Naive thymus-derived CD8-positive, alpha-beta T cell (primary cell): ENCODE measurements at regions not wholly inside any gene's neighbourhood (a gene's known extent, or its start where the extent isn't known, plus 50 kb on each side); places are given as distances from the start of the nearest gene placed in this dataset.

Experiments used
- ATAC-seq, 2 donors: fragments of 150-1000 bp; cut with Tn5 transposase in 1 of 2; sonication (Bioruptor Pico), chemical (Tn5 transposase) in 1 of 2; 1 replicate in 1 of 2; 2 replicates in 1 of 2; pipeline ENCODE4 v1.10.0; 2021; ENCODE audit warnings: mild to moderate bottlenecking in 2 of 2, moderate library complexity in 2 of 2
- POLR2A ChIA-PET: fragments of 350-600 bp; sonication (Branson Sonifier 250); formaldehyde crosslinking; loops from one replicate; lab custom pipeline; 2021; ENCODE audit warnings: antibody characterized with exemption; lab: Charles Lee
- DNase-seq, 10 donors: peaks; one replicate each; pipeline versions ENCODE4 v3.0.0 to v3.0.0-alpha.2; 2020 to 2022
- H3K27ac Mint-ChIP-seq, 10 donors: one replicate each; pipeline ENCODE4 v1.8.0; 2020 to 2022; ENCODE audit warnings: mild to moderate bottlenecking in 10 of 10, mixed read lengths in 10 of 10, moderate library complexity in 4 of 10, inconsistent platforms in 1 of 10
- H3K27me3 Mint-ChIP-seq, 5 donors: one replicate each; pipeline ENCODE4 v1.8.0; 2021 to 2022; ENCODE audit warnings: mixed read lengths in 5 of 5
- H3K36me3 Mint-ChIP-seq, 3 donors: one replicate each; pipeline ENCODE4 v1.8.0; 2020 to 2022; ENCODE audit warnings: mixed read lengths in 3 of 3, mild to moderate bottlenecking in 2 of 3, inconsistent platforms in 1 of 3
- H3K4me1 Mint-ChIP-seq, 4 donors: one replicate each; pipeline ENCODE4 v1.8.0; 2021 to 2022; ENCODE audit warnings: mixed read lengths in 4 of 4
- H3K4me3 Mint-ChIP-seq, 10 donors: one replicate each; pipeline ENCODE4 v1.8.0; 2020 to 2022; ENCODE audit warnings: mild to moderate bottlenecking in 10 of 10, mixed read lengths in 10 of 10, moderate library complexity in 6 of 10, inconsistent platforms in 1 of 10
- H3K9me3 Mint-ChIP-seq, 9 donors: one replicate each; pipeline ENCODE4 v1.8.0; 2020 to 2022; ENCODE audit warnings: mixed read lengths in 9 of 9, mild to moderate bottlenecking in 3 of 9, inconsistent platforms in 1 of 9, moderate library complexity in 1 of 9

GRCh38 chr18:78642296-78642951 lies 337.2 kb upstream of the SALL3 start:
- peaks cover 8 to 16% (median 10%) of the 10 kb centered on the region in 4 donors for H3K4me1 Mint-ChIP-seq
- ATAC-seq (peak; percentile 58 to 60), DNase-seq (no peak)
- H3K27ac Mint-ChIP-seq = peak overlapping the region in 8 of 10 donors; percentile 35 to 88 (median 68)
- H3K36me3 Mint-ChIP-seq = no peaks in the 10 kb centered on the region
- peaks cover 0 to 12% (median 0%) of the 10 kb centered on the region in 5 donors for H3K27me3 Mint-ChIP-seq
- H3K4me3 Mint-ChIP-seq = peak overlapping the region in 3 of 10 donors; percentile 27 to 61 (median 48)
- POLR2A ChIA-PET = no interaction called here
- no peaks in the 10 kb centered on the region for H3K9me3 Mint-ChIP-seq

DNA sequence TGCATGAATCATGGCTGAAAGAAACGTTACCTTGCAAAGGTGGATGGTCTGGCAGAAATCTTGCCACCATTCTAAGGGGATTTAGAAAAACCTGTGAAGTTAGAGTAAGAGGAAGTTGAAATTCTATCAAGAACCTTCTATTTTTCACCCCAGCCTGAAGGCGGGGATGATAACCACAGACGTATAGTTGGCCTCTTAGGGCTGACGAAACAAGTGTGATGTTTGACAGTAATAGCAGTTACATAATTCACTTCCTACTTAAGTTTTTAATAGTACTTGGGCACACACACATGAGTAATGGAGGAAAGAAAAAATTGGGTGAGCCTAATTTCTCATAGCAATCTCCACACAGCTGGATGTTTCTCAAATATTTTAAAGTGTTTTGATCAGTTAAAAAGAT lies 336.6 kb upstream of the SALL3 start:
- Mint-ChIP-seq H3K27me3 (peaks cover 0 to 14% (median 0%) of the 10 kb centered on the region in 5 donors), H3K4me1 (peaks cover 8 to 16% (median 10%) of the 10 kb centered on the region in 4 donors), H3K9me3 (no peaks in the 10 kb centered on the region), H3K36me3 (no peaks in the 10 kb centered on the region), H3K4me3 (peak overlapping the region in 4 of 10 donors; percentile 18 to 61 (median 38)), H3K27ac (peak overlapping the region in 8 of 10 donors; percentile 35 to 88 (median 75))
- POLR2A ChIA-PET = no interaction called here
- DNase-seq (peak in 3 of 10 donors; percentile 9 to 36 (median 34)), ATAC-seq (peak; percentile 76 to 78)

DNA sequence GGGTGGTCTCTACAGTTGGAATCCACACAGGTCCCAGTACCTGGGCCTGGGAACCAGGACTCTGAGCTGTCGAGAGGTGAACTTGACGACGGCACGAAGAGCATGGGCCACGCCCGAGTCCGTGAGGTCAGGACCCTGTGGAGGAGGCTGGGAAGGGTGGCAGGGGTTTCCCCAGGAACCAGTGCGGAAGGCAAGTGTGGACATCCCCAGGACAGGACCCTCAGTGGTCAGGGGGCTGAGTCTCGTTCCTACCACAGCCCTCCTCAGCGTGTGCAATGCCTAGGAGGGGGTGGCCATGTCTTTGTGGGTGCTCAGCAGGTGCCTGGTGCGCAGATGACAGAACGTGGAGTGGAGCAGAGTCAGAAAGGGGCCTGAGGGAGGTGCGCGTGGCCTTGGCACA lies 335.6 kb upstream of the SALL3 start:
- Mint-ChIP-seq H3K27me3 (peaks cover 0 to 24% (median 1%) of the 10 kb centered on the region in 5 donors), H3K36me3 (no peaks in the 10 kb centered on the region), H3K9me3 (peaks cover 0 to 3% (median 0%) of the 10 kb centered on the region in 9 donors), H3K4me1 (peaks cover 8 to 16% (median 11%) of the 10 kb centered on the region in 4 donors), H3K4me3 (no peak overlapping the region), H3K27ac (peak overlapping the region in 2 of 10 donors; percentile 19 to 53)
- no peak for ATAC-seq
- POLR2A ChIA-PET = no interaction called here
- no peak for DNase-seq

- Mint-ChIP-seq H3K36me3 (no peaks in the 10 kb centered on the region), H3K27ac (no peak overlapping the region), H3K27me3 (peaks cover 0 to 25% (median 2%) of the 10 kb centered on the region in 5 donors), H3K9me3 (peaks cover 0 to 8% (median 0%) of the 10 kb centered on the region in 9 donors), H3K4me1 (peaks cover 8 to 16% (median 10%) of the 10 kb centered on the region in 4 donors), H3K4me3 (no peak overlapping the region)
- DNase-seq (no peak), ATAC-seq (no peak)
- POLR2A ChIA-PET = no interaction called here
Measured at GRCh38 chr18:78645216-78645615, 334.4 kb upstream of the SALL3 start.

DNA sequence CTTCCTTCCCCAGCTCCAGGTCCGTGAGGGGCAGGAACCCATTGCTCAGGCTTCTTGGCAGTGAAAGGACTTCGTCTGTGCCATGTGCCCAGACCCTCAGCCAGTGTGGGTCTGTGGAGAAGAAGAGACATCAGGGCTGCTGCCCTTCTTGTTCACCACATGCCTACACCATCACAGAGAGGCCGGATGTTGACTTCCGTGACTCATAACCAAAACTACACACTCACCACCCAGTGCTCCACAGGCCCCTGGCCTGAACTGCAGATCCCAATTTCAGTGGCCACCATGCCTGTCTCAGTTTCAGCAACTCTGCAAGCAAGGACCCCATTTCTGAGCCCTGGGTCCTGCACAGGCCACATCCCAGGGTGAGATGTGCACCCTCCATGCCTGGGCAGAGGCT lies 332.6 kb upstream of the SALL3 start:
- POLR2A ChIA-PET = no interaction called here
- H3K27ac Mint-ChIP-seq = peak overlapping the region in 3 of 10 donors; percentile 25 to 60 (median 34)
- no peak for DNase-seq

DNA sequence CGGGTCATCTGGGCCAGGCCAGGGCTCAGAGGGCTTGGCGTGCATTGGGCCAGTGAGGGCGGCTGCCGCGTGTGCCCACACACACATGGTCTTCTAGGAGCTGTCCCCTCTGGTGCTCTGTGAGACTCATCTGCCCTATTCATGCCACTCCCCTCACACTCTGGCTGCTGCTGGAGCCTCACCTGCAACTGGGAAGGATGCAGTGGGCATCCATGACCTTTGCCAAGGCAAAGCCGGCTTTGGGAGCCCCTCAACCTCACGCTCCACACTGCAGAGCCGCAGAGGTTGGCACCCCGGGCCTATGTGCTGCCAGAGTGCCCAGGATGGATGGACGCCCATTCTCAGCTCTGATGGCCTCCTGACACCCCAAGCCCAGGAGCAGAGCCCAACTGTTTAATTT lies 330.2 kb upstream of the SALL3 start:
- DNase-seq (no peak), ATAC-seq (no peak)
- POLR2A ChIA-PET = no interaction called here
- Mint-ChIP-seq H3K4me3 (no peak overlapping the region), H3K36me3 (peaks cover 0 to 4% (median 4%) of the 10 kb centered on the region in 3 donors), H3K9me3 (peaks cover 0 to 32% (median 0%) of the 10 kb centered on the region in 9 donors), H3K4me1 (peaks cover 0 to 5% (median under 1%) of the 10 kb centered on the region in 4 donors), H3K27me3 (peaks cover 0 to 25% (median 2%) of the 10 kb centered on the region in 5 donors), H3K27ac (no peak overlapping the region)

More for the DNA sequence above, 332.6 kb upstream of the SALL3 start:
- no peaks in the 10 kb centered on the region for H3K36me3 Mint-ChIP-seq
- peaks cover 4 to 12% (median 8%) of the 10 kb centered on the region in 4 donors for H3K4me1 Mint-ChIP-seq
- H3K9me3 Mint-ChIP-seq = peaks cover 0 to 20% (median 0%) of the 10 kb centered on the region in 9 donors
- H3K4me3 Mint-ChIP-seq = no peak overlapping the region
- H3K27me3 Mint-ChIP-seq = peaks cover 0 to 25% (median 2%) of the 10 kb centered on the region in 5 donors
- ATAC-seq = no peak

DNA sequence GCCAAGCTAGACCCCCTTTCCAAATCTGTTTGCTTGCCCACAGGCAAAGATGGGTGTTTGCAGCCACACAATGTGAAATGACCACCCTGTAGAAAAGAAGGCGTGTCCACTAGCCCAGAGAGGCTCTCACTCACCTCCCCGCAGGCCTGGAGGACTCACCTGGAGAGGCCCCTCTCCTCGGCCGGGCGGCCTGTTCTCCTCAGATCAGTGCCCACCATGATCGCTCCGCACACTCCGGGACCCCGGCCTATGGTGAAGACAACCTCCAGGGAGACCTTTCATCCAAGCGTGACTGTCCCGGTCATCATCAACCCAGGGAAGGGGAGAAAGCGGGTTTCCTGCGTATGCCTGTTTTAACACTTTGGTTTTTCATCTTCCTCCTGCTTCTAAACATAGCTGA lies 328.7 kb upstream of the SALL3 start:
- Mint-ChIP-seq H3K36me3 (peaks cover 0 to 4% (median 4%) of the 10 kb centered on the region in 3 donors), H3K4me1 (peaks cover 0 to 5% (median 0%) of the 10 kb centered on the region in 4 donors), H3K27me3 (peaks cover 0 to 25% (median 2%) of the 10 kb centered on the region in 5 donors), H3K9me3 (peaks cover 0 to 32% (median 0%) of the 10 kb centered on the region in 9 donors), H3K27ac (no peak overlapping the region), H3K4me3 (no peak overlapping the region)
- POLR2A ChIA-PET = no interaction called here
- DNase-seq (no peak), ATAC-seq (no peak)

GRCh38 chr18:78652001-78652545 lies 327.5 kb upstream of the SALL3 start:
- H3K4me3 Mint-ChIP-seq = peak overlapping the region in 1 of 10 donors; percentile 38
- ATAC-seq = no peak
- peaks cover 0 to 34% (median 0%) of the 10 kb centered on the region in 9 donors for H3K9me3 Mint-ChIP-seq
- H3K27me3 Mint-ChIP-seq = peaks cover 0 to 18% (median 2%) of the 10 kb centered on the region in 5 donors
- H3K36me3 Mint-ChIP-seq = peaks cover 0 to 4% (median 4%) of the 10 kb centered on the region in 3 donors
- no peak for DNase-seq
- POLR2A ChIA-PET = no interaction called here
- H3K4me1 Mint-ChIP-seq = peaks cover 0 to 4% (median 0%) of the 10 kb centered on the region in 4 donors
- H3K27ac Mint-ChIP-seq = no peak overlapping the region

DNA sequence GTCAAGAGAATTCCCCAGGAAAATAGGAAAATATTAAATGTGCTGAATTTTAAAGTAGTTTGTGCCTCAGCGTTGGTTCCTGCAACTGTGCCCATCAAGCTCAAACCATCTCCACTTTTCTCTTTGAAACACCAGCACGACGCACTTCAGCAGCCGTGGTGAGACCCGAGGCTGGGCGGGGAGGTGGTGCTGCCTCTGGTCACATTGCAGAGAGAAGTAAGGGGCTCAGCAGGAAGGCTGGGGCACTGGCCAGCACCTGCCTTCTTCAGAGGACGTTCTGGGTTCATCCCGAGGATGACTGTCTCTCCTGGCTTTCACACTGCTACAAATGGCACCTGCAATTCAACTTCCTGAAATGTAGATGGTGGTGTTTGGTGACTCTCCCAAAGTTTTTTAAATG lies 323.7 kb upstream of the SALL3 start:
- Mint-ChIP-seq H3K4me3 (no peak overlapping the region), H3K4me1 (peaks cover 0 to 5% (median 0%) of the 10 kb centered on the region in 4 donors), H3K27me3 (peaks cover 3 to 16% (median 11%) of the 10 kb centered on the region in 5 donors), H3K27ac (no peak overlapping the region), H3K9me3 (peaks cover 0 to 28% (median 0%) of the 10 kb centered on the region in 9 donors), H3K36me3 (peaks cover 0 to 4% (median 4%) of the 10 kb centered on the region in 3 donors)
- no peak for DNase-seq
- ATAC-seq = no peak
- POLR2A ChIA-PET = no interaction called here

DNA sequence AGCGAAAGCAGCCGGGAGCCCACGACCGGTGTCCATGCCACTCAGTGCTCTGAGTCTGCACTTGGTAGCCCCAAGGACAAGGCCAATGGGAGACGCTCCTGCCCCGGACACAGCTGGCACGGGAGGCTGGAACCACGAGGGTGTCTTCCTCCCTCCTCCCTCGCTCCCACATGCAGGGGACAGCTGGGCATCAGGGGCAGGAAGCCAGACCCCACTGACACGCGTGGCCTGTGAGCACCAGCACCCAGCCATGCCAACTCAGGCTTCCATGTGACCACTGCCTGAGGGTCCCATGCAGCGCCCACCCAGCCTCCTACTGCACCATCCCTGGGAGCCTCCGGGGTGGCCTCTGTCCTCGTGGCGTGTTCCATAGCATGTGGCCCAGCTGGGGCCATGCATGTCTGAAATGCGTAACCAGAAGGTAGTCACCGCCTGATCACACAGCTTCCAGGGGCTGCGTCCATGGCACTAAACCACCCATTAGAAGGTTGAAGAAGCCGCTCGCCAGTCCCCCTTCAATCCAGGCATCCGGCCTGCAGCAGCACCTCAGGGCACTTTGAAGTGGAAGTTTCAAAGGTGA lies 323.2 kb upstream of the SALL3 start:
- Mint-ChIP-seq H3K27me3 (peaks cover 3 to 19% (median 12%) of the 10 kb centered on the region in 5 donors), H3K4me3 (no peak overlapping the region), H3K27ac (no peak overlapping the region), H3K4me1 (peaks cover 0 to 5% (median 0%) of the 10 kb centered on the region in 4 donors), H3K9me3 (peaks cover 0 to 23% (median 0%) of the 10 kb centered on the region in 9 donors), H3K36me3 (peaks cover 0 to 4% (median 4%) of the 10 kb centered on the region in 3 donors)
- POLR2A ChIA-PET = no interaction called here
- DNase-seq = no peak
- no peak for ATAC-seq

- Mint-ChIP-seq H3K27me3 (peaks cover 3 to 22% (median 12%) of the 10 kb centered on the region in 5 donors), H3K27ac (no peak overlapping the region), H3K9me3 (peaks cover 0 to 9% (median 0%) of the 10 kb centered on the region in 9 donors), H3K4me1 (peaks cover 0 to 5% (median 0%) of the 10 kb centered on the region in 4 donors), H3K4me3 (no peak overlapping the region), H3K36me3 (no peaks in the 10 kb centered on the region)
- ATAC-seq (no peak), DNase-seq (no peak)
- POLR2A ChIA-PET = no interaction called here
Measured at GRCh38 chr18:78658531-78658930, 321.1 kb upstream of the SALL3 start.

DNA sequence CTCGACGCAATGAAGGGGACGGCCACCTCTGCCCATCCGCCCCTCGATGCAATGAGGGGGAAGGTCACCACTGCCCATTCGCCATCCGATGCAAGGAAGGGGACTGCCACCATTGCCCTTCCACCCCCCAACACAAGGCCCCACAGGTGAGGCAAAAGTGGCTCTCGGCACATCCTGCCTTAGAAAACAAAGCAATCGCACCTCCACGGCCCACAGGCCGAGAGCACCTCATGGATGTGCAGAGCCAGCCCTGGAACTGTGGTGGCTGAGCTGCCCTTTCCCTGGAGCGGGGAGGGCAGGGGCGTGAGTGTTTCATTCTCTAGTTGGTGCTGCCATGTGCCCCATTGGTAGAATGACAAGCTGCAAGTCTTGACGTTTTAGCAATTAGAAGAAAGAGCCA lies 320.6 kb upstream of the SALL3 start:
- H3K4me1 Mint-ChIP-seq = peaks cover 0 to 5% (median 0%) of the 10 kb centered on the region in 4 donors
- H3K36me3 Mint-ChIP-seq = no peaks in the 10 kb centered on the region
- DNase-seq = peak in 1 of 10 donors; percentile 58
- H3K4me3 Mint-ChIP-seq = no peak overlapping the region
- H3K9me3 Mint-ChIP-seq = peaks cover 0 to 9% (median 0%) of the 10 kb centered on the region in 9 donors
- peaks cover 3 to 22% (median 12%) of the 10 kb centered on the region in 5 donors for H3K27me3 Mint-ChIP-seq
- POLR2A ChIA-PET = no interaction called here
- no peak overlapping the region for H3K27ac Mint-ChIP-seq
- no peak for ATAC-seq
